GM19455 (cell line): ENCODE measurements at regions not wholly inside any gene's neighbourhood (a gene's known extent, or its start where the extent isn't known, plus 50 kb on each side); places are given as distances from the start of the nearest gene placed in this dataset.
"Not testable (repeated sequence)": the region's sequence is repeated elsewhere in the genome, so short reads cannot be mapped to it uniquely, and the experiment has no call there.

ENCODE experiments used
- ATAC-seq: cut with Tn5 transposase; IDR thresholded peaks from one replicate; pipeline ENCODE4 v1.9.1; 2021; ENCODE audit not compliant: unreplicated experiment

DNA sequence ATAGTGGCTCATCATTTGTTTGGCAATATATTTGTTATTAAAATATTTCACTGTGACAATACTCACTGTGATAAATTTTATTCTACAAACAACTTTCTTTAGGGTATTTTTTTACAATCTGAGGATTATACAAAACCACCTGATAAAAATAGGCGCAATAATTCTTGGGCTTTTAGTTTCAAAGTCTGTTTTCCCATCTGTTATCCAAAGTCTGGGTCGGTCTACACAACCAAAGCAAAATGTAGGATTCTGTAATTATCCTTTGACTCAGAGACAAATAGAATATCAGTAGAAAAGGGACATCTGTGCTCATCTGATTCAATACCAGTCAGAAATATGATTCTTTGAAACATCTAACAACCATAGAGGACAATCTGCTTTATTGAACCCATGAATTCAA lies 271.8 kb upstream of the AMIGO2 start:
- no peak for ATAC-seq

DNA sequence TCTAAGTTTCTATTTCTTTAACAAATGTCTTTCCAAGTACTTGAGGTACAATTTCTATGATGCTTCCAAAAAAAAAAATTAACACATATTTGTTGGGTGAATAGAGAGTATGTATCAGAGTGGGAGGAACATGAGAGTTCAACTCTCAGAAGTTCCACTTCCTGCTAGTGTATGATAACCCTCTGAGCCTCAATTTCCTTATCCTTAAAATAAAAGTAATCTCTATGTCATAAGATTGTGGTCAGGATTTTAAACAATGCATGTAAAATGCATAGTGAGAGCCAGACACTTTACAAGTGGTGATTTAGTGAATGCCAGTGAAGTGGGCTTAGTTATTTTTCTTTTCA lies 270.3 kb upstream of the AMIGO2 start:
- no peak for ATAC-seq

DNA sequence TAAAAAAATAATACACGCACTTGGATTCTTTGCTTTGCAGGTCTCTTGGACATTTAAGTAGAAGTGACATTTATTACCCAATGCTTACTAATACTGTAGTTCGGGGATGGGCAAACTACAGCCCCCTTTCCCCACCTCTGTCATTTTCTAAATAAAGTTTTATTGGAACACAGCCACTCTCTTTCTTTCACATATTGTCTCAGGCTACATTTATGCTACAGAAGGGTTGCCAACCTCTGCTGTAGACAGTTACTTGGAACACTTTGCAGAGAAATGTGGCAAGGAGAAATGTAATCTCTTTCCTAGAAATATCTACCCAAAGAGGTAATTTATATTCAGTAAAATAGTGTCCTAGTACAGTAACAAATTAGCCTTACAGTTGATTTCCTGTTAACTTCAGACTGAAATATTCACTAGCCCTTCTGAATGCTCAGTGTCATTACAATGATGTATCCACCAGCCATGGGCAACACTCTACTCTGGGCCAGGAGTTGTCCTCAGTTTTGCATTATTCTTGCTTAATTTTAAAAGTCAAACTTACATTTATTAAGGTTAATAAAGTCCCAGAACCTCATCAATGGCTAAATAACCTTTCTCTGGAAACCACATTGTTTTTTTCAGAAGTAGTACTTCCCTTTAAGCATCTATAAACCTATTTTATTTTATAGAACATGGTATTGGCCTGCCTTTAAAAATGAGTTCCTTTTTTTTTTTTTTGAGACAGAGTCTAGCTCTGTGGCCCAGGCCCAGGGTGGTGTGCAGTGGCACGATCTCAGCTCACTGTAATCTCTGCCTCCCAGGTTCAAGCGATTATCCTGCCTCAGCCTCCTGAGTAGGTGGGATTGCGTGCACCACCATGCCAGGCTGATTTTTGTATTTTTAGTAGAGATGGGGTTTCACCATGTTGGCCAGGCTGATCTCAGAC lies 269.6 kb upstream of the AMIGO2 start:
- no peak for ATAC-seq

DNA sequence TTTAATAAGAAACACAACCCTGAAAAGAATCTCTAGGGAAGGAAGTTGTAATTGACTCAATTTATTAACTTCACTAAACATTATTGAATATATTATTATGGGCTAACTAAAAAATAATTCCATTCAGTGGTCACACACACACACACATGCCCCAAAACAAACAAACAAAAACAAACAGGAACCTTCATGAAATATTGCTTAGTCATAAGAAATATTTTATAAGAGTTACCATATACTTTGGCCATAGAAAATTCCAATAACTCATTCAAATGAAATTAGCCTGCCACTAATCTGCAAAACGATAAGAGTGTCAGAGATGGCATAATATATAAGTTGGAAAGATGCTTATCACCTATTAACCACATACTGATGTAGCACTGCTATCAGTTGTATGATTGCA lies 268.4 kb upstream of the AMIGO2 start:
- no peak for ATAC-seq

DNA sequence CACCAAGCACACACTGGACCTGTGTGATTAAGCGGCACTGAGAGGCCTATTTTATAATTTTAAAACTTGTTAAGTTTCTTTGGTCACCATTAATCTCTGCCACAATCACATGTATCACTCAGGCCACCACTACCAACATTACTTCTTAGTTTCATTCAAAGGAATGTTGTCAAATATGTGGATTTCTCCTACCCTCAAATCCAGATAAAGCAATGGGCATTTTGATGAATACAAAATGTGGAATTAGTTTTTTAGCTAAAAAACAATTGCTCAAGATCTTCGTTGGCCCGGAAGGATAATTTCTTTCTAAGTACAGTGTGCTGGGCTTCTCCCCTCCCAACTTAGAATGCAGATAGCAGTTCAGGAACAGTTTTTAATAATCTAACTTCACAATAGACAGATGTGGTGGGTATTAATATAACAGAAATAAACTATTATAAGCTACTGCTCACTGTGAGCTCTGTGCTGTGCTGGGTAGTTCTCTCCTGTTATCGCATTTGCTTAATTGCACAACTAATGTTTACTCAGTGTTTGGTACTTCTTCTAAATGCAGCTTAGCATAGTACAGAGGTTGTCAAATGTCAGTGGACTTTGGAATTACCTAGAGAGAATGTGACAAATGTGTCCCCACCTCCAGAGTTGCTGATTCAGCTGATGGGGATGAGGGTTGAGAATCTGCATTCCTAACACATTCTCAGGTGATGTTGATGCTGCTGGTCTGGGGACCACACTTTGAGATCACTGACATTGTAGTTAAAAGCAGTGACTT lies 266.7 kb upstream of the AMIGO2 start:
- ATAC-seq: no peak

DNA sequence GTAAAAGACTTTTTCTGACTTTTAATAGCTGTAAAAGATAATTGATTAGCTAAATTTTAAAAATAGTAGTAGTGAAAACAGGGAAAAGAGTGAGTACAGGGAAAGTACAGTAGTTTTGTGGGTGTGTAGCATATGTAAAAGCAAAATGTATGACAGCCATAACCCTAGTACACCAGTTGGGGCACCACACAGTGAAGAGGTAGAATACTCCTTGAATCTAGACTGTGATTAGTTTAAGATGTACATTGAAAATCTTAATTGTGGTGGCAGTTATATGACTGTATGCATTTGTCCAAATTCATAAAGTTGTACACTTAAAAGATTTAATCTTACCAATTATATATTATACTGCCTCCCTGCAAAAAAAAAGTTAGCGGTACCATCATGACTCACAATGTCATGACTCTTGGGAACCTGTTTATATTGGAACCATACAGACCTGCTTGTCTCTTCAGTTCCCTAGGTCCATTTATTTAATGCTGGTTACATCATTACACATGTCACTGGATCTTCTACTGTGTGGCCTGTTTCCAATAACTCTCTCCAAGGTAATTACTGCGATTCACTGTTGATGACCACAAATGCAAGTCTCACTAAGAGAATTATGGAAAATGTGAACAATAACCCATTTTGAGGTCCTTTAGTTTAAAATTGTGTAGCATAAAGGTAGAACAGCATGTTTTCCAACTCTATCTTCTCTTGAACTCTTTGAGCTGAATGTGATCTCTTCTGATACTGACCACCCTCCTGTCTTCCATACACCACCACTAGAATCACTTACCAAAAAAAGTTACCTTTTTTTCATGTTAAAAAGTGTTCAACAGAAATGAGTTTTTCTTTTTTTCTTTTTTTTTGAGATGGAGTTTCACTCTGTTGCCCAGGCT lies 264.2 kb upstream of the AMIGO2 start:
- no peak for ATAC-seq

DNA sequence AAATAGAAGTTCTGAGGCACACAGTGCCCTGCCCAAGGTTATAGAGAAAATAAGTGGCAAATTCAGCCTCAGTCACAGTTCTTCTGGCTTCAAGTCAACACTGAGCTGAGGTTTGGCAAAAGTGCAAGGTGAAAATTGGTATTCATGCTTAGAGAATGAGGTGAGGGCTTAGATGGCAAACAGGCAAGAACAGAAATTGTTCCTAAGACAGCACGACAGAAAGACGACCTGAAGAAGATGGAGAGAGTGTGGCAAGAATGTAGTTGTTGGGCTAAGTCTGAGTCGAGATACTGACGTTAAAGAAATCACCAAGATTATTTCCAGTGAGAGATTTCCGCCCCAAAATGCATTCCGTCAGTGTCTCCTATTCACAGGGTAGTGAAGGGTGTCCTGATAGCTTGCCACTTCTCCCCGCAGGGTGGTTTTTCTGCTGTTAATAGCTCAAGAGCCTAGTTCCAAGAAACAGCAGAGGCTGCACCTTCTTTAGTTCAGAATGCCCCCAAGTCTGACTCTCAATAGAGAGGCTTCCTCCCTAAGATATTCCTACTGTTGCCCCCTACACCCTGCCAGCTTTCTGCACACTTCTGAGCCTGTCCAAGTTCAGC lies 260.8 kb upstream of the AMIGO2 start:
- ATAC-seq: no peak

DNA sequence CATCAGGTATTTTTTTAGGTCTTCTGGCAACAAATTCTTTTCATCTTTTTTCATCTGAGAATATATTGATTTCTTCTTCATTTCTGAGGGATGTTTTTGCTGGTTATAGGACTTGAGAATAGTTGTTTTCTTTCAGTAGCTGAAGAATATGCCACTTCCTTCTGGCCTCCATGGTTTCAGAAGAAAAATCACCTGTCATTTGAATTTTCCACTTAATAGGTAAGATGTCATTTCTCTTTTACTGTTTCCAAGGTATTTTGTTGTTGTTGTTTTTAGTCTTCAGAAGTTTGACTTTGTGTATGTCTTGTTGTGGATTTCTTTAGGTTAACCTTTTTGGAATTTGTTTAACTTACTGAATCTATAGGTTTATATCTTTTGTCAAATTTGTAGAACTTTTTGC lies 257.8 kb upstream of the AMIGO2 start:
- no peak for ATAC-seq

DNA sequence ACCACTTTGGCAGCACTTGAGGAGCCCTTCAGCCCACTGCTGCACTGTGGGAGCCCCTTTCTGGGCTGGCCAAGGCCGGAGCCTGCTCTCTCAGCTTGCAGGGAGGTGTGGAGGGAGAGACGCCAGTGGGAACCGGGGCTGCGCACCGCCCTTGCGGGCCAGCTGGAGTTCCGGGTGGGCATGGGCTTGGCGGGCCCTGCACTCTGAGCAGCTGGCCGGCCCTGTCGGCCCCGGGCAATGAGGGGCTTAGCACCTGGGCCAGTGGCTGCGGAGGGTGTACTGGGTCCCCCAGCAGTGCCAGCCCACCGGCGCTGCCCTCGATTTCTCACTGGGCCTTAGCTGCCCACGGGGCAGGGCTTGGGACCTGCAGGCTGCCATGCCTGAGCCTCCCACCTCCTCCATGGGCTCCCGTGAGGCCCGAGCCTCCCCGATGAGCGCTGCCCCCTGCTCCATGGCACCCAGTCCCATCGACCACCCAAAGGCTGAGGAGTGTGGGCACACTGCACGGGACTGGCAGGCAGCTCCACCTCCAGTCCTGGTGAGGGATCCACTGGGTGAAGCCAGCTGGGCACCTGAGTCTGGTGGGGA lies 253.6 kb upstream of the AMIGO2 start:
- not testable (repeated sequence) for ATAC-seq

DNA sequence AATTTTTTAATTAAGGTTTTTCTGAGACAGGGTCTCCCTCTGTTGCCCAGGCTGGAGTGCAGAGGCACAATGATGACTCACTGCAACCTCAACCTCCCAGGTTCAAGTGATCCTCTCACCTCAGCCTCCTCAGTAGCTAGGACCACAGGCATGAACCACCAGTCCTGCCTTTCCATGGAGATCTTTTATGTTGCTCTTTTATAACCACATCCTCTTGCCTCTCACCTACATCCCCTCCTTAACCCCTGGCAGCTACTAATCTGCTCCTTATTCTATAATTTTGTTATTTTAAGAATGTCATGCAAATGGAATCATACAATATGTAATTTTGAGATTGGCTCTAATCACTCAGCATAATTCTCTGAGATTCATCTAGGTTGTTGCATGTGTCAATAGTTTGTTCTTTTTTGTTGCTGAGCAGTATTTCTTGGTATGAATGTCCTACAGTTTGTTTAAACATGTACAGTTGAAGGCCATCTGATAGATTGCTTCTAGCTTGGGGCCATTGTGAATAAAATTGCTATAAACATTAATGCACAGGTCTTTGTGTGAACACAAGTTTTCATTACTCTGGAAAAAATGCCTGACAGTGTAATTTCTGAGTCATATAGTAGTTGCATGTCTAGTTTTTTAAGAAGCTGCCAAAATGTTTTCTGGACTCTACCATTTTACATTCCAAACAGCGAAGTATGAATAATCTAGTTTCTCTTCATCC lies 249.2 kb upstream of the AMIGO2 start:
- ATAC-seq: no peak

DNA sequence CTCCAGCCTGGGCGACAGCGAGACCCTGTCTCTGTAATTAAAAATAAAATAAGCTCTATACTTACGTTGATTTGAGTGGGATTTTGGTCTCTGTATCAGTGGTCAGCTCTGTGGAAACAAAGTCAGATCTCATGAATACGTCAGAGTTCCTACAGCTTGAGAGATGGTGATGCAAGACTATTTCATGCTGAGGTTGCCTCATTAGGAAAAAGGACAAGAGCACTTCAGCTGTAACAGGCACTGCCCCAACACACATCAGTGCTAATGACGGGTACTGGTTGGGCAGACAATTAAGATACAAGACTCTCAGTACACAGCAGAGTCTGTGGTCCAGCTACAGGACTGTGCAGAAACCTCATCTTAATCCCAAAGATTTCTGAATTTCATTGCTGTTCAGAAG lies 246.4 kb upstream of the AMIGO2 start:
- ATAC-seq: no peak

DNA sequence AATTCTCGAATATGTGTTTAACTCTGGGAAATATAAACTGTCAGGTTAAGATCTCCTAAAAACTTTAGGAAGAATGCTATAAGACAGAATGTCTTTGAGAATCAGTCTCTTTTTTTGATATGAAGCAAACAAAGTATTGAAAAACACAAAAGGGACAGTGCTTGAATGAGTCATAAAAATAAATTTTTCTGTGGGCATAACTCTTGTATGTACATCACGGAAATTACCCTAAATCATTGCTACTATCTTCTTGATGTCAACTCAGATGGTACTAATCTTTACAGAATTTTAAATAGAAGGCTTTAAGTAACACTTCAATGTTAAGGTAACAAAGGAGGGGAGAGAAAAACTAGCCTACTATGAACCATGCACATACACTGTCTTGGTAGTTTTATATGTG lies 244.0 kb upstream of the AMIGO2 start:
- ATAC-seq: no peak

DNA sequence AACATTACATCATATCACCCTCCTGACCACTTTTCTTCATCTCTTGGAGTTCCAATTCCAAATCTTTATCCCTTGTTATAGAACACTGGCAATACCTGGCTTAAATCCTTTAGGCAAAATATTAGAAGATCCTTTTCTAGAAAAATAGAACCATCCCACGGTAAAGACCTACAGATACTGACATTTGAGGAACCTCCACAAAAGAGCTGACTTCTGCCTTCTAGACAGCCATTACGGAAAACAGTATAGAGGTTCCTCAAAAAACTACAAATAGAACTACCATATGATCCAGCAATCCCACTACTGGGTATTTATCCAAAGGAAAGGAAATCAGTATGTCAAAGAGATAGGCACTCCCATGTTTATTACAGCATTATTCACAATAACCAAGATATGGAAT lies 241.7 kb upstream of the AMIGO2 start:
- ATAC-seq: no peak

DNA sequence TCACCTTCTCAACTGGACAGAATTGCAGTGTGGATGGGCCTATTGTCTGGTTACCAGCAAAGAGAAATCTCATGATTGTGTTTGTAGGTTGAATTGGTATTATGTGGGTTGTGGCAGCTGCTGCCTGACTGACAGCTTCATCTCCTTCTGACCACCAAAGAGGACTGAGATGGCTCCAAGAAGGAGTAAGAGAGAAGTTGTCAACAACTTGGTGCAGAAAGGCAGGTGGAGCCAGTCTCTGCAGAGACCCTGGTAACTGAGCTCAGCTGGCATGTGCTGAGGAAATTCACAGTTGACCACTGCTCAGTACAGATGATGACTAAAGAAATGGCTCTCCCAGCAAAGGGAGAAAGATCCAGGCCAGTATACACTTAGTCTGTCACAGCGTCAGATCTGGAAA lies 240.0 kb upstream of the AMIGO2 start:
- no peak for ATAC-seq

DNA sequence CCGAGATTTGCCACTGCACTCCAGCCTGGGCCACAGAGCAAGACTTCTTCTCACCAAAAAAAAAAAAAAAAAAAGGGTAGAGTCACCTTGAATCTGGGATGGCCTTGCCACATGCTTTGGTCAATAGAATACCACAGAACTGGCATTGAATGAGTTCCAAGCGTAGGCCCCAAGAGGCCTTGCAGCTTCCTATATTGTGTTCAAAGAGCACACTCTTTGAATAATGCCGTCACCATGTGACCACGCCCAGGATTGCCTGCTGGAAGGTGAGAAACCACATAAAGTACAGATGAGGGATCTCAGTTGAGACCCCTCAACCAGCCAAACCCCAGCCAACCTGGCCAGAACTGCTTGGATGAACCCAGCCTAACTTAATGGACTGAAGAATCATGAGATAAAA lies 239.2 kb upstream of the AMIGO2 start:
- ATAC-seq: no peak

DNA sequence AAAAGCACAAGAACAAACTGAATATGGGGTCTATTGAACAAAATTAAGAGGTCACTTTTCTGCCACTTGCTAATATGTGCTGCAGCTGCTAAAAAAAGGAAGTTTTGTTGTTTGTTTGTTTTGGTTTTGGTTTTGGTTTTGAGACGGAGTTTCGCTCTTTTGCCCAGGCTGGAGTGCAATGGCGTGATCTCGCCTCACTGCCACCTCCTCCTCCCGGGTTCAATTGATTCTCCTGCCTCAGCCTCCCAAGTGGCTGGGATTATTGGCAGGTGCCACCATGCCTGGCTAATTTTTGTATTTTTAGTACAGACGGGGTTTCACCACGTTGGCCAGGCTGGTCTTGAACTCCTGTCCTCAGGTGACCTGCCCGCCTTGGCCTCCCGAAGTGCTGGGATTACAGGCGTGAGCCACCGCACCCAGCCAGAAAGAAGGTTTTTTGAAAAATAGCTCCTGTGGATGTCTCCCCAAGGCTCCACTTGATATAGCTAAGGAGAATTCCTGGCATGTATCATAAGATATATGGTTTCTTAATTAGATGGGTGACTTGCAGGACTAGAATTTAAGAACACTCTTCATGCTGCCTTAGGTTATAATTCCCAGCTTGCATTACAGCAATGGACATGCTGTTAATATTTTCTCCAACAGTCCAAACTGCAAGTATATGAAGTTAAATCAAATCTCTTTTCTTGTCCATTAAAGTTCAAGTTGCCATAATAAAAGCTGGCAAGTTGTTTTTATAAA lies 237.6 kb upstream of the AMIGO2 start:
- ATAC-seq: peak; percentile 68

DNA sequence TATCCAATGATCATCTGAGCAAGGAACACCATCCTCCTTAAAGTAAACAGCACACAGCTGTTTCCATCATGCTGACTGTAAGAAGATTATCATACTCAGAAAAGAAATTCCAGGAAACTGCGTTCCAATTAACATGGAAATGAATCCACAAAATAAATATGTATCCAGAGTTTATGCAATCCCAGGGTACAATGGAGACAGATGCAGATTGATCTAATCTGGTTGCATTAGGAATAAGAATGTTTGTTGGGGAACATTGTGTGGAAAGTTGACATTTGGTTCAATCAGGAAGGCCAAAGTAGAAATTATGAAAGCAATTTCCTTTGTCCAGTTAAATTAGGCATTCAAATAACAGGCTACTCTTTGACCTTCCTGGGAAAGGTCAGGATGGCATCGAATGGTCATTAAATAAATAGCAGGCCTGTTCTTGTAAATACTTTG lies 236.9 kb upstream of the AMIGO2 start:
- no peak for ATAC-seq

DNA sequence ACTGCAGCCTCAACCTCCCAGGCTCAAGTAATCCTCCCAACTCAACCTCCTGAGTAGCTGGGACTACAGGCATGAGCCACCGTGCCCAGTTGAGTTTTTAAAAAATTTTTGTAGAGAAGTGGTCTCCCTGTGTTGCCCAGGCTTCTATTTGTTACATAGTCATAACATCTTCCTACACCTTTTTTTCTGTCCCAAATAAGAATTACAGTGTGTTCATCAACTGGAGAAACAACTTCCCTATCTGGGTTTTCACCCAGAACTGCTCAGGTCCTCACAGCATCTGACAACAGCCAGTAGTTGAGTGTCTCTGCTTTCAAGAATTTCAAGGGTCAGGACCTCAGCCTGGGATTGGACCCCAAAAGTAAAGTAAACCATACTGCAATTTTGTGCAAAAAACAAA lies 235.2 kb upstream of the AMIGO2 start:
- ATAC-seq: no peak

DNA sequence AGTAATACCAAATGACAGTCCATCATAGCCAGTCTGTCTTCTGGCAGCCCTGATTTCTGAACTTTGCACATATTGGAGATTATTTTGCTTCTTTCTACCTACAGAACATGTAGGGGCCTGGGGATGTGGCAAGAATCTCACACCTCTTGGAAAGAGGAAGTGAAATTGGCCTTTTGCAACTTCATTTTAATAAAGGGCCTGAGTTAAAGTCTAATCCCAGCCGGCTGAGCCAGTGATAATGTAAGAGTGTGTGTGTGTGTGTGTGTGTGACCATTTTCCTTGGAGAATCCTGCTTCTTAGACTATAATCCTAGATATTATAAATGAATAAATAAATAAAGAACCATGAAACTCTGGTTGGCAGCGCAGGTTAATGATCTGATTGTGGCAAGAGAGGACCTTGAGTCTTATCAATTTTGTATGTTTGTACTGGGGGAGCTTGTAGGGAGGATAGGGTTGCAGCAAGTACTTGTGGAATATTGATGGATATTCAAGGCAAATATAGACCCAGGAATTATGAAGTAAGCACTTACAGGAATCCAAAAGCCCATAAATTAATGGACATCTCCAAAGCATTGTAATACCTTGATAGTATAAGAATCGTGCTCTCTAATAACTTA lies 233.2 kb upstream of the AMIGO2 start:
- ATAC-seq: peak; percentile 74
